Epithelial cell of esophagus (primary cell): ENCODE measurements at regions not wholly inside any gene's neighbourhood (a gene's known extent, or its start where the extent isn't known, plus 50 kb on each side); places are given as distances from the start of the nearest gene placed in this dataset.

Experiments used
- DNase-seq: peaks from one replicate; pipeline ENCODE4 v3.0.0; 2010; ENCODE audit warnings: low read depth
- H3K4me3 ChIP-seq: 2 replicates; pipeline ENCODE4 v1.5.1; 2011; ENCODE audit warnings: mild to moderate bottlenecking, low read length, control low read depth
- CTCF ChIP-seq: IDR thresholded peaks from 2 replicates; pipeline ENCODE4 v1.5.1; 2011; ENCODE audit warnings: low read depth, mild to moderate bottlenecking, low read length, control low read depth, inconsistent platforms; ENCODE audit not compliant: insufficient read depth; ENCODE audit errors: missing control alignments

GRCh38 chr2:64383881-64384280 is 70.1 kb upstream of the LGALSL start:
- DNase-seq = no peak
- H3K4me3 ChIP-seq = no peak overlapping the region
- TF ChIP-seq CTCF = no peak

- H3K4me3 ChIP-seq = no peak overlapping the region
- no peak for TF ChIP-seq CTCF
- DNase-seq = no peak
Observed at GRCh38 chr2:64386676-64387075, 67.3 kb upstream of the LGALSL start.

GRCh38 chr2:64390586-64390985 is 63.4 kb upstream of the LGALSL start:
- no peak for DNase-seq

GRCh38 chr2:64391424-64391823 is 62.5 kb upstream of the LGALSL start:
- no peak overlapping the region for H3K4me3 ChIP-seq
- peak; percentile 42 for DNase-seq
- TF ChIP-seq CTCF = no peak

More at GRCh38 chr2:64390586-64390985, 63.4 kb upstream of the LGALSL start:
- H3K4me3 ChIP-seq = no peak overlapping the region
- TF ChIP-seq CTCF = no peak

- no peak for DNase-seq
- TF ChIP-seq CTCF = no peak
Observed at GRCh38 chr2:64391940-64392339, 62.0 kb upstream of the LGALSL start.

GRCh38 chr2:64392529-64392928 is 61.4 kb upstream of the LGALSL start:
- H3K4me3 ChIP-seq = no peak overlapping the region
- no peak for TF ChIP-seq CTCF
- no peak for DNase-seq

More at GRCh38 chr2:64391940-64392339, 62.0 kb upstream of the LGALSL start:
- H3K4me3 ChIP-seq = no peak overlapping the region

GRCh38 chr2:64393383-64394010 is 60.5 kb upstream of the LGALSL start:
- no peak for TF ChIP-seq CTCF
- DNase-seq = peak; percentile 78
- H3K4me3 ChIP-seq = no peak overlapping the region
